RWPE1 (cell line): ENCODE measurements at regions not wholly inside any gene's neighbourhood (a gene's known extent, or its start where the extent isn't known, plus 50 kb on each side); places are given as distances from the start of the nearest gene placed in this dataset.

Experiments
- CTCF ChIA-PET: fragments of 350-600 bp; sonication (Branson Sonifier 250); formaldehyde crosslinking; extraction: SDS; loops from one replicate; lab custom pipeline; 2021; lab: Yijun Ruan, JAX
- POLR2A ChIA-PET: fragments of 400-600 bp; formaldehyde crosslinking; extraction: SDS; loops from one replicate; lab custom pipeline; 2020; ENCODE audit warnings: antibody characterized with exemption; ENCODE audit not compliant: low non-redundant PET; lab: Yijun Ruan, JAX
- DNase-seq: peaks from one replicate; pipeline ENCODE4 v3.0.0; 2012; ENCODE audit warnings: low spot score
- H3K27ac ChIP-seq: fragments of 450-650 bp; 2 replicates; pipeline ENCODE4 v1.5.1; 2017
- CTCF ChIP-seq: fragments of 450-650 bp; conservative IDR thresholded peaks from 2 replicates; pipeline ENCODE4 v1.5.1; 2017; ENCODE audit warnings: low read depth, mild to moderate bottlenecking

GRCh38 chr13:72156760-72157159 lies 289.8 kb upstream of the DACH1 start:
- no peak for TF ChIP-seq CTCF
- H3K27ac ChIP-seq = no peak overlapping the region
- POLR2A ChIA-PET = no interaction called here
- no peak for DNase-seq
- CTCF ChIA-PET = no interaction called here

GRCh38 chr13:72153272-72153671 lies 286.3 kb upstream of the DACH1 start:
- DNase-seq = no peak
- ChIA-PET POLR2A (no interaction called here), CTCF (no interaction called here)
- no peak overlapping the region for H3K27ac ChIP-seq
- TF ChIP-seq CTCF = no peak

GRCh38 chr13:72151241-72151640 lies 284.2 kb upstream of the DACH1 start:
- no peak overlapping the region for H3K27ac ChIP-seq
- CTCF ChIA-PET = no interaction called here
- peak; percentile 17 for DNase-seq
- TF ChIP-seq CTCF = no peak
- POLR2A ChIA-PET = no interaction called here

GRCh38 chr13:72150502-72150901 lies 283.5 kb upstream of the DACH1 start:
- POLR2A ChIA-PET = no interaction called here
- no peak for DNase-seq
- CTCF ChIA-PET = no interaction called here
- no peak overlapping the region for H3K27ac ChIP-seq
- TF ChIP-seq CTCF = no peak

GRCh38 chr13:72149701-72150100 lies 282.7 kb upstream of the DACH1 start:
- ChIA-PET CTCF (no interaction called here), POLR2A (no interaction called here)
- DNase-seq = no peak
- H3K27ac ChIP-seq = no peak overlapping the region
- TF ChIP-seq CTCF = no peak

- DNase-seq = no peak
- H3K27ac ChIP-seq = no peak overlapping the region
- no peak for TF ChIP-seq CTCF
- POLR2A ChIA-PET = interaction anchor here (0.6 kb wide), 1 partner anchor 32 kb away, joined by 3 read pairs; no protein-coding TSS in a partner anchor
- CTCF ChIA-PET = no interaction called here
Measured at GRCh38 chr13:72146816-72147215, 279.8 kb upstream of the DACH1 start.

GRCh38 chr13:72145383-72145782 lies 278.4 kb upstream of the DACH1 start:
- DNase-seq = no peak
- POLR2A ChIA-PET = no interaction called here
- CTCF ChIA-PET = no interaction called here
- H3K27ac ChIP-seq = no peak overlapping the region
- no peak for TF ChIP-seq CTCF
